Sigmoid colon (tissue), 4 donors: ENCODE measurements at regions not wholly inside any gene's neighbourhood (a gene's known extent, or its start where the extent isn't known, plus 50 kb on each side); places are given as distances from the start of the nearest gene placed in this dataset.

ENCODE experiments used
- CTCF ChIP-seq, 4 experiments: fragments of 450-650 bp in 3 of 4; fragments of 200-600 bp in 1 of 4; IDR thresholded peaks; one replicate each; pipeline ENCODE4 v1.5.1; 2016 to 2019; ENCODE audit warnings: antibody characterized with exemption in 4 of 4, mild to moderate bottlenecking in 3 of 4, moderate library complexity in 2 of 4
- EP300 ChIP-seq, 4 donors: sonication (generic); formaldehyde crosslinking; IDR thresholded peaks; one replicate each; pipeline ENCODE4 v1.6.1; 2017; ENCODE audit warnings: antibody characterized with exemption in 4 of 4
- POLR2A ChIP-seq, 2 donors: fragments of 450-650 bp; IDR thresholded peaks; one replicate each; pipeline ENCODE4 v1.6.1; 2016; ENCODE audit warnings: antibody characterized with exemption in 2 of 2, mild to moderate bottlenecking in 2 of 2, moderate library complexity in 2 of 2
- POLR2AphosphoS5 ChIP-seq, 4 donors: sonication (generic); formaldehyde crosslinking; IDR thresholded peaks; one replicate each; pipeline ENCODE4 v1.6.1; 2017; ENCODE audit warnings: antibody characterized with exemption in 4 of 4

- TF ChIP-seq POLR2A (IDR thresholded peaks at IDR 0.05) (no peak), CTCF (IDR thresholded peaks at IDR 0.05) (no peak), POLR2AphosphoS5 (IDR thresholded peaks at IDR 0.05) (no peak), EP300 (IDR thresholded peaks at IDR 0.05) (no peak)
These were observed 150.4 kb upstream of the CIBAR2 start for GRCh38 chr16:85262558-85263238.
